GM20000 (cell line): ENCODE measurements at regions not wholly inside any gene's neighbourhood (a gene's known extent, or its start where the extent isn't known, plus 50 kb on each side); places are given as distances from the start of the nearest gene placed in this dataset.

Experiments used
- DNase-seq: peaks from one replicate; pipeline ENCODE4 v3.0.0; 2012; ENCODE audit warnings: low spot score
- TF ChIP-seq, protein P1 (sequence below): IDR thresholded peaks from 2 replicates; pipeline ENCODE4 v1.5.1; 2012; ENCODE audit warnings: mild to moderate bottlenecking, control low read depth; ENCODE audit errors: extremely low read depth, missing control alignments

- no peak for DNase-seq
Measured at GRCh38 chr6:140980265-140980887, 1152.3 kb upstream of the GJE1 start.

DNA sequence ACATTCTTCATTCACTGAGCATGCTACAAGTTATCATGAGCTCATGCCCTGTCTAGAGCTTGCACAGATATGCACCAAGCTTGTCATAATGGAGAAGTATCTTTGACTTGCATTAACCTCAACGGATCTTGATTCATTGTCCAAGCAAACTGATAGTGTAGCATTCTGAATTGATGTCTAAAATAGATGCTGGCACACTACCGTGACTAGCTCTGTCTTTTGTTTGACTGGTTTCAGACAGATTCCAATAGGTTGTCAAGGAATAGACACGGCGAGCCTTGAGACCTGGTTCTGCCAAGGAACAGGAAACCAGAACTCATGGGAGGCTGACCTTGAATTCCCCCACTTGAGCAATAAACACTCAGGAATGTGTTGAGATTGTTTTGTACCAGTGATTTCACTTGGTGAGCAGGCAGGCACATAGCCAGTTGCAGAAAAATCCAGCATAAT lies 1153.1 kb upstream of the GJE1 start:
- TF ChIP-seq, protein P1, sequence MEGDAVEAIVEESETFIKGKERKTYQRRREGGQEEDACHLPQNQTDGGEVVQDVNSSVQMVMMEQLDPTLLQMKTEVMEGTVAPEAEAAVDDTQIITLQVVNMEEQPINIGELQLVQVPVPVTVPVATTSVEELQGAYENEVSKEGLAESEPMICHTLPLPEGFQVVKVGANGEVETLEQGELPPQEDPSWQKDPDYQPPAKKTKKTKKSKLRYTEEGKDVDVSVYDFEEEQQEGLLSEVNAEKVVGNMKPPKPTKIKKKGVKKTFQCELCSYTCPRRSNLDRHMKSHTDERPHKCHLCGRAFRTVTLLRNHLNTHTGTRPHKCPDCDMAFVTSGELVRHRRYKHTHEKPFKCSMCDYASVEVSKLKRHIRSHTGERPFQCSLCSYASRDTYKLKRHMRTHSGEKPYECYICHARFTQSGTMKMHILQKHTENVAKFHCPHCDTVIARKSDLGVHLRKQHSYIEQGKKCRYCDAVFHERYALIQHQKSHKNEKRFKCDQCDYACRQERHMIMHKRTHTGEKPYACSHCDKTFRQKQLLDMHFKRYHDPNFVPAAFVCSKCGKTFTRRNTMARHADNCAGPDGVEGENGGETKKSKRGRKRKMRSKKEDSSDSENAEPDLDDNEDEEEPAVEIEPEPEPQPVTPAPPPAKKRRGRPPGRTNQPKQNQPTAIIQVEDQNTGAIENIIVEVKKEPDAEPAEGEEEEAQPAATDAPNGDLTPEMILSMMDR = no peak
- DNase-seq = no peak

More at GRCh38 chr6:140980265-140980887, 1152.3 kb upstream of the GJE1 start:
- TF ChIP-seq, protein P1 = no peak

DNA sequence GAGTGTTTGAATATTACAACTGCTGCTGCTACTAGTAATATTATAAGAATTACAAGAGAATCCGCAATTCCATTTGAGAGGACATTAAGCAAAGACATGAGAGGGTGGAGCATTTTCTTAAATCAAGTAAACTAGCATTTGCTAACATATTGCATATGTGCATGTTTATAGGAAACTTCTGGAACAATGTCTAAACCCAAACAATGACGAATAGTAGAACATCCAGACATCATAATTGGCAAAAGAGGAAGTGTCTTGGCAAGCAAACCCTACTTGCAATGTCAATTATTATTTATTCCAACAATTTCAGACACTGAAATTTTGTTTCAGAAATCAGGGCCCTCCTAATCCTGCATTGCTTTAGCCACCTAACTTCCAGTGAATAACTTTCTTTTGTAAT lies 1155.3 kb upstream of the GJE1 start:
- DNase-seq = no peak
- TF ChIP-seq, protein P1 = no peak

- TF ChIP-seq, protein P1 = no peak
- no peak for DNase-seq
Measured at GRCh38 chr6:140976806-140977205, 1155.9 kb upstream of the GJE1 start.

- DNase-seq = no peak
- TF ChIP-seq, protein P1 = no peak
Measured at GRCh38 chr6:140970485-140970884, 1162.2 kb upstream of the GJE1 start.

DNA sequence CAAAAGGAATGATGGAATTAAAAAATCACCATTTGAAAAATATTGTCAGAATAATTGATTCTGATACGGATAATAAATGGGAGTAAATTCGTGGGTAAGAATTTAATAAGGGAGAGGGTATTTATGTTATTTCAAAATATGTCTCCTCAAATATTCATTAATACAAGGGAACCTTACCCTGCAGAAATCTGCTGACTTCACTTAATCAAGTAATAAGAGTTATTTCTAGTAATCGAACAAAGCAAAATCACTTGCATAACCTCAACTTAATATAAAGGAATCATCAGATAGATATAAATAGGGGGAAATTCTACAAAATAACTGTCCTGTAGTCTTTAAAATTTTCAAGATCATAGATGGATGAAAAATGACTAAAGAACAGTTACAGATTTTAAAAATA lies 1164.7 kb upstream of the GJE1 start:
- no peak for DNase-seq
- TF ChIP-seq, protein P1 = no peak

GRCh38 chr6:140966676-140967075 lies 1166.0 kb upstream of the GJE1 start:
- DNase-seq = no peak
- TF ChIP-seq, protein P1 = no peak
